GM19438 (cell line): ENCODE measurements at regions not wholly inside any gene's neighbourhood (a gene's known extent, or its start where the extent isn't known, plus 50 kb on each side); places are given as distances from the start of the nearest gene placed in this dataset.
"Not testable (repeated sequence)": the region's sequence is repeated elsewhere in the genome, so short reads cannot be mapped to it uniquely, and the experiment has no call there.

Source experiments
- ATAC-seq: cut with Tn5 transposase; IDR thresholded peaks from one replicate; pipeline ENCODE4 v1.9.1; 2021; ENCODE audit warnings: low read depth; ENCODE audit not compliant: unreplicated experiment

- ATAC-seq: no peak
Observed at GRCh38 chr16:65832679-65833078, 533.8 kb upstream of the CDH5 start.

- ATAC-seq: no peak
Observed at GRCh38 chr16:65831903-65832666, 534.4 kb upstream of the CDH5 start.

- ATAC-seq: no peak
Observed at GRCh38 chr16:65829076-65829475, 537.4 kb upstream of the CDH5 start.

- ATAC-seq: no peak
Observed at GRCh38 chr16:65828296-65828695, 538.2 kb upstream of the CDH5 start.

GRCh38 chr16:65827231-65827630, 539.3 kb upstream of the CDH5 start:
- ATAC-seq: no peak

GRCh38 chr16:65825191-65825856, 541.2 kb upstream of the CDH5 start:
- no peak for ATAC-seq

- no peak for ATAC-seq
Observed at GRCh38 chr16:65822148-65822547, 544.3 kb upstream of the CDH5 start.

GRCh38 chr16:65819136-65819898, 547.2 kb upstream of the CDH5 start:
- no peak for ATAC-seq

- ATAC-seq: no peak
Observed at GRCh38 chr16:65817799-65818198, 548.7 kb upstream of the CDH5 start.

- ATAC-seq: no peak
Observed at GRCh38 chr16:65817066-65817465, 549.4 kb upstream of the CDH5 start.

GRCh38 chr16:65816556-65816955, 549.9 kb upstream of the CDH5 start:
- no peak for ATAC-seq

- ATAC-seq: no peak
Observed at GRCh38 chr16:65815707-65816106, 550.8 kb upstream of the CDH5 start.

GRCh38 chr16:65813879-65814278, 552.6 kb upstream of the CDH5 start:
- not testable (repeated sequence) for ATAC-seq

GRCh38 chr16:65809627-65810026, 556.9 kb upstream of the CDH5 start:
- ATAC-seq: no peak

GRCh38 chr16:65808790-65809189, 557.7 kb upstream of the CDH5 start:
- no peak for ATAC-seq

GRCh38 chr16:65807858-65808257, 558.6 kb upstream of the CDH5 start:
- ATAC-seq: no peak

GRCh38 chr16:65805704-65806103, 560.8 kb upstream of the CDH5 start:
- ATAC-seq: not testable (repeated sequence)

- no peak for ATAC-seq
Observed at GRCh38 chr16:65796481-65796880, 570.0 kb upstream of the CDH5 start.

GRCh38 chr16:65794973-65795372, 571.5 kb upstream of the CDH5 start:
- ATAC-seq: no peak

- no peak for ATAC-seq
Observed at GRCh38 chr16:65793781-65794180, 572.7 kb upstream of the CDH5 start.

GRCh38 chr16:65790768-65791167, 575.7 kb upstream of the CDH5 start:
- no peak for ATAC-seq
